SH-SY5Y (cell line): ENCODE measurements at regions not wholly inside any gene's neighbourhood (a gene's known extent, or its start where the extent isn't known, plus 50 kb on each side); places are given as distances from the start of the nearest gene placed in this dataset.

Experiments used
- GATA2 ChIP-seq: IDR thresholded peaks from 2 replicates; pipeline ENCODE4 v1.6.1; 2011; ENCODE audit warnings: mild to moderate bottlenecking, low read depth, low read length
- GATA3 ChIP-seq: IDR thresholded peaks from 2 replicates; pipeline ENCODE4 v1.6.1; 2011; ENCODE audit warnings: low read depth, mild to moderate bottlenecking, low read length, moderate library complexity

DNA sequence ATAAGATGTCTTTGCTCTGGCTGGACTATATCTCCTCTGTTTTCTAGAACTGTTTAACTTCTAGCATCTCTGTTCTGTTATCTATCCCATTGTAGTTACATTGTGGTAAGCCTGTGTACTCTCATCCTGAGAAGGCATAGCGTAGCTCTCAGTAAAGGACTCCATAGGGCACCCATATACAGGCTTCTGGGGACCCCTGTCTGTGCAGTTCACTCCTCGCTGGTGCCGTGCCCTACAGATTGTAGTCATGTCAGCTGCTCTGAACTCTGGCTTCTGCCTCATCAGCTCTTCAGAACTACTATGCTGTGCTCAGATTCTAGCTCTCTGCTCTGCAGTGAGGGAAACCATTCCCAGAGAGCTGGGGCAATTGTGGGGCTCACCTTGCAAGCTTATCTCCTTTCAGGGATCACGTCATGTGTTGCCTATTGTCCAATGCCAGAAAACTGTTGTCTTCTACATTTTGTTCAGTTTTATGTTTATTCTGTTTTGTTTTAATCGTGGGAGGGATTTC lies 181.3 kb upstream of the USP24 start:
- TF ChIP-seq GATA3 (no peak), GATA2 (no peak)

- TF ChIP-seq GATA3 (no peak), GATA2 (no peak)
These were observed 173.8 kb upstream of the USP24 start for GRCh38 chr1:55388960-55389359.

- TF ChIP-seq GATA2 (no peak), GATA3 (no peak)
These were observed 172.0 kb upstream of the USP24 start for GRCh38 chr1:55387145-55387544.

DNA sequence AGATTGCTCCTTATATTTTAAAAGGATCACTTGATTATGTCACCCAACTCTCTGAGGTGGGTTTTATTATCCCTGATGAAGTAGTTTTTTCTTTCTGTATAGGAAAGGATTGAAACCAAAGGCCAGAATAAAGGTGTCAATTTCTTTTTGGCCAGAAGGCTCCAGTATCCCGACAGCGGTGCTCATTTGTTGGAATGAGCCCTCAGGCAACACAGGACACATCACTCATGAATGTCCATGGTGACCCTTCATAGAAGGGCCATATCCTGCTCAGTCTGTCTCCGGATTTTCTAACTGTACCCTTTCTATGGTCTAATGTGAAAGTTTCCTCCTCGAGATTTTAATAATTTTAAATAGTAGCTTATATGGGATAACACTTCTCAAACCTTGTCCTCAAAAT lies 171.3 kb upstream of the USP24 start:
- TF ChIP-seq GATA3 = no peak
- no peak for TF ChIP-seq GATA2

- TF ChIP-seq GATA3 (no peak), GATA2 (no peak)
These were observed 170.3 kb upstream of the USP24 start for GRCh38 chr1:55385402-55386018.

- TF ChIP-seq GATA3 = no peak
- no peak for TF ChIP-seq GATA2
These were observed 169.5 kb upstream of the USP24 start for GRCh38 chr1:55384637-55385036.

GRCh38 chr1:55382806-55383305 lies 167.7 kb upstream of the USP24 start:
- TF ChIP-seq GATA2 = no peak
- no peak for TF ChIP-seq GATA3

GRCh38 chr1:55381983-55382382 lies 166.8 kb upstream of the USP24 start:
- TF ChIP-seq GATA3 = no peak
- no peak for TF ChIP-seq GATA2

- TF ChIP-seq GATA3 (no peak), GATA2 (no peak)
These were observed 166.3 kb upstream of the USP24 start for GRCh38 chr1:55381491-55381890.

GRCh38 chr1:55380355-55380970 lies 165.3 kb upstream of the USP24 start:
- TF ChIP-seq GATA3 (no peak), GATA2 (no peak)

DNA sequence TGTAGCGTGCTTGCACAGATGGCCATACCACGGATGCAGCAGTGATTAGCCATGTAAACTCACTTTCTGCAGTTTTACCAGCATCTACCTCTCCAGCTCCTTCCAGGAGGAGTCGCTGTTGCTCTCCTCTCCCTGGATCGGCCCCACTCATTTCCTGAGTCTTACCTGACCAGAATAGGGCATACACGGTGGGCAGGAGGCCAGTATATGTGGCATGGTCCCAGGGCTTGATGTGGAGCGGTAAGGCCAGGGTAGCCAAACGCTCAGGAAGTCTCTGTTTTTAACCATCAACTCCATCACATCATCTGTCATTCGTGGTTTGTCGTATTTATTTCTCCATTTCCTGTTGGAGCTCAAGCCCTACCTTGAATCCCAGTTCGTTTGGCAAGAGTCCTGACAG lies 163.4 kb upstream of the USP24 start:
- no peak for TF ChIP-seq GATA3

DNA sequence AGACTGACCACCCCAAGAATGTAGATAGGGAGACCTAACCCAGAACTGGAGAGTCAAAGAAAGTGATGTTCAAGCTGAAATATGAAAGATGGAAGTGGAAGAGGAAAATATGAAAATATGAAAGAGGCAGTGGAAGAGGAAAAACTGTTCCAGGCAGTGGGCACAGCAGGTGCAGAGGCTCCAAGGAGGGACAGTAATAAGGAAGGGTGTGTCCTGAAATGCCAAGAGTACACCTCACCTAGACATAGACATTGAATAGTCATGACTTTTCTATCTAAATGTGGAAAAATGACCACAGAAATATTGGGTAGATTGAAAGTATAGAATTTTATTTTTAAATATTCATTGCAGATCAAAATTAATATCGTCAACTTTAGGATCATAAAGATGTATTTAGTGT lies 161.7 kb upstream of the USP24 start:
- TF ChIP-seq GATA2 (no peak), GATA3 (no peak)

DNA sequence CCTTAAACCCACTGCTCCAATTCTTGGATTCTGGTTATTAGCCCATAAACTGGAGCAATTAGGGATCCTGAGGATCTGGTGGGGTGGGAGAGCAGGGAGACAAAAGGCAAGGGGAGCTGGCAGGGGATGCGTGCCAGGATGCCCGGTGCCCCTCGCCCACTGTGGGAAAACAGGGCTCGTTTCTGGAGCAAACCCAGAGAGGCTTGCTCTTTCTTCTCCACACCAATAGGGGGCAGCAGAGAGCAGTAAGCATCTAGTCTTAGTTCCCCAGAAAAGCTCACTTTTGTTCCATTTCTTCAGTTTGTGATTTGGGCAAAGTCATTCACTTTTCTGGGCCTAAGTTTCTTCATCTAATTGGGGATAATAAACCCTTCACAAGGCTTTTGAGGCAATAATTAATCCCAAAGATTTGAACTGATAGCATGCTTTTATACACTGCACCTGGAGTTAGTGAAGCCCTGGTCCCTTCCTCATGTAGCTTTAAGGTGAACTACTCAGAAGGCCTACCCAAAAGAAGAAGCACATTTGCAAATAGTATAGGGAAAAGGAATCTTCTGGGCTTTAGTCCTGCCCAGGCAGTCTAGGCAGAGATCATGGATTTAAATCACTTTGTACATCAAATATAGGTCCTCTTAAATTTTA lies 160.6 kb upstream of the USP24 start:
- TF ChIP-seq GATA2 = no peak
- TF ChIP-seq GATA3 = no peak

DNA sequence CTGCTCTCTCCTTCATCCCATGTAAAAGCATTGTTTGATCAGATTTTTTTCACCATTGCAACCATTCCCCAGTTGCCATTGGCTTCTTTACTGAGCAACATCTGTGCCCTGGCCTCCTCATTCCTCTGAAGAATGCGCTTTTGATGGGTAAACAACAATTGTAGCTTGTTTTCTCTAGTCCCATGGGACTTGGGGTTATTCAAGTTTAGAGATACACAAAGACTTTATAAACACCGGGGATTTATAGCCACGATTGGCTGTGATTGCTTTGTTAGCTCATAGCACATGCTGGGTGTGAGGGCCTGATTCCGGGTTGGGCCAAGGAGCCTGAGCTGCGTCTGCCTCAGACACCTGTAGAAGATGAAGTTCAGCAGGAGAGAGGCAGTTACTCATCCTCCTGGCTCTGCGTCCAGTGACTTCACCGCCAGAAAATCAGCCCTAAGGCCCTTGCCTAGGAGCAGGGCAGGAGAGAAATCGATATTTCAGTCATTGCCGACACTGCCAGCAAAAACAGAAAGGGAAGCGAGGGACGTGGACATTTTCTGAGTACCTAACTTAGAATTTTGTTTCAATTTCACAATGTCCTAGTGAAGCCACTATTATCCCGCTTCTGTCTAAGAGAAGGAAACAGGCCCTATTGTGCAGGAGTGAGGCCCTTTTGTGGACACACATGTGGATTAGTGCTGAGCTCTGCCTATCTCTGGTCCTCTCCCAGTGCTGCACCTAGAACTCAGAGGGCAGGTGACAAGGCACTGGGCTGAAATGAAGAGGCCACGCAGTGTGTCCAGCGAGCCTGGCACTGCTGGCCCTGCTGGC lies 159.8 kb upstream of the USP24 start:
- no peak for TF ChIP-seq GATA2
- TF ChIP-seq GATA3 = no peak
